PC-3 (cell line): ENCODE measurements at regions not wholly inside any gene's neighbourhood (a gene's known extent, or its start where the extent isn't known, plus 50 kb on each side); places are given as distances from the start of the nearest gene placed in this dataset.

Experiments
- ATAC-seq: fragments of 200-7000 bp; cut with Tn5 transposase; 2 replicates; pipeline ENCODE4 v1.9.1; 2020; ENCODE audit warnings: mild to moderate bottlenecking, moderate library complexity
- BruUV-seq: library from RNA; stranded (reverse); fragments of 400-500 nt; replicated peaks from 2 replicates; lab custom pipeline; 2021; lab: Mats Ljungman, UMichigan
- CTCF ChIA-PET: fragments of 300-600 bp; sonication (Branson Sonifier 250); formaldehyde crosslinking; loops from one replicate; lab custom pipeline; 2022; ENCODE audit warnings: antibody characterized with exemption; lab: Charles Lee
- POLR2A ChIA-PET: fragments of 300-600 bp; sonication (Branson Sonifier 250); formaldehyde crosslinking; loops from one replicate; lab custom pipeline; 2022; ENCODE audit warnings: antibody characterized with exemption; ENCODE audit not compliant: unreplicated experiment; lab: Charles Lee
- DNase-seq: peaks from one replicate; pipeline ENCODE4 v3.0.0-alpha.2; 2015
- H2AFZ ChIP-seq: fragments of 300-600 bp; sonication (generic); 2 replicates; pipeline ENCODE4 v1.6.0; 2016; ENCODE audit warnings: antibody characterized with exemption, low read length
- H3F3A ChIP-seq: fragments of 300-600 bp; sonication (generic); one replicate; pipeline ENCODE4 v1.6.0; 2017; ENCODE audit warnings: antibody characterized with exemption, low read length, control low read depth, mild to moderate bottlenecking; ENCODE audit not compliant: unreplicated experiment
- H3K27ac ChIP-seq: fragments of 300-600 bp; sonication (generic); 2 replicates; pipeline ENCODE4 v1.5.1; 2016; ENCODE audit warnings: mild to moderate bottlenecking, low read length
- H3K27me3 ChIP-seq: fragments of 300-600 bp; sonication (generic); 2 replicates; pipeline ENCODE4 v1.6.1; 2016; ENCODE audit warnings: low read length, mixed read lengths
- H3K36me3 ChIP-seq: fragments of 300-600 bp; sonication (generic); 2 replicates; pipeline ENCODE4 v1.6.1; 2016; ENCODE audit warnings: low read depth, mixed run types, low read length, mixed read lengths
- H3K4me1 ChIP-seq: fragments of 300-600 bp; sonication (generic); 2 replicates; pipeline ENCODE4 v1.5.1; 2016; ENCODE audit warnings: low read length; ENCODE audit not compliant: insufficient read depth
- H3K4me2 ChIP-seq: fragments of 300-600 bp; sonication (generic); 2 replicates; pipeline ENCODE4 v1.6.0; 2016; ENCODE audit warnings: low read length
- H3K4me3 ChIP-seq: fragments of 300-600 bp; sonication (generic); 2 replicates; pipeline ENCODE4 v1.5.1; 2016; ENCODE audit warnings: mild to moderate bottlenecking, low read length, mixed read lengths
- H3K79me2 ChIP-seq: fragments of 300-600 bp; sonication (generic); 2 replicates; pipeline ENCODE4 v1.6.1; 2017; ENCODE audit warnings: low read length, mixed read lengths
- H3K9ac ChIP-seq: fragments of 300-600 bp; sonication (generic); 2 replicates; pipeline ENCODE4 v1.6.0; 2016; ENCODE audit warnings: mild to moderate bottlenecking, low read length
- H3K9me2 ChIP-seq: fragments of 300-600 bp; sonication (generic); replicated peaks from 2 replicates; pipeline ENCODE4 v1.6.1; 2016; ENCODE audit warnings: mixed run types, low read length, mixed read lengths
- H3K9me3 ChIP-seq: fragments of 300-600 bp; sonication (generic); 2 replicates; pipeline ENCODE4 v1.6.1; 2016; ENCODE audit warnings: low read length, mixed read lengths
- H4K20me1 ChIP-seq: fragments of 300-600 bp; sonication (generic); 2 replicates; pipeline ENCODE4 v1.6.1; 2016; ENCODE audit warnings: low read length, mixed read lengths
- EZH2 ChIP-seq: fragments of 300-600 bp; sonication (generic); IDR thresholded peaks from one replicate; pipeline ENCODE4 v1.6.1; 2017; ENCODE audit warnings: antibody characterized with exemption, mild to moderate bottlenecking, low read length; ENCODE audit not compliant: unreplicated experiment
- EZH2phosphoT487 ChIP-seq: fragments of 300-600 bp; sonication (generic); IDR thresholded peaks from 2 replicates; pipeline ENCODE4 v1.6.1; 2018; ENCODE audit warnings: mild to moderate bottlenecking, antibody characterized with exemption, low read length, borderline replicate concordance
- intact Hi-C: fragments of 100-400 bp; cut with micrococcal nuclease; formaldehyde crosslinking; loops from 2 replicates; pipeline ENCODE4 v1.9.0; 2023
- TF ChIP-seq, protein P1 (sequence below): fragments of 300-600 bp; sonication (generic); conservative IDR thresholded peaks from 2 replicates; pipeline ENCODE4 v1.5.1; 2017; ENCODE audit warnings: antibody characterized with exemption, low read depth, mild to moderate bottlenecking, low read length

DNA sequence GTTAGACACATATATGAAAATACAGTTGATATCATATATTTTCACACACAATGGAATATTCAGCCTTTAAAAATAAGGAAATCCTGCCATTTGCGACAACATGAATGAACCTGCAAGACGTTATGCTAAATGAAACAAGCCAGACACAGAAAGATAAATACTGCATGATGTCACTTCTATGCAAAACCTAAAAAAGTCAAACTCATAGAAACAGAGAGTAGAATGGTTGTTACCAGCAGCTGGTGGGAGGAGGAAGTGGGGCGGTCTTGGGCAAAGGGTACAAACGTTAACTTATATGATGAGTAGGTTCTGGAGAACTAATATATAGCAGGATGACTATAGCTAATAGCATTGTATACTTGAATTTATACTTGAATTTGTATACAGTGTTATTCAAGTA lies 213.2 kb upstream of the NR2F2 start:
- no peak for DNase-seq
- TF ChIP-seq EZH2 (no peak), EZH2phosphoT487 (no peak)
- TF ChIP-seq, protein P1, sequence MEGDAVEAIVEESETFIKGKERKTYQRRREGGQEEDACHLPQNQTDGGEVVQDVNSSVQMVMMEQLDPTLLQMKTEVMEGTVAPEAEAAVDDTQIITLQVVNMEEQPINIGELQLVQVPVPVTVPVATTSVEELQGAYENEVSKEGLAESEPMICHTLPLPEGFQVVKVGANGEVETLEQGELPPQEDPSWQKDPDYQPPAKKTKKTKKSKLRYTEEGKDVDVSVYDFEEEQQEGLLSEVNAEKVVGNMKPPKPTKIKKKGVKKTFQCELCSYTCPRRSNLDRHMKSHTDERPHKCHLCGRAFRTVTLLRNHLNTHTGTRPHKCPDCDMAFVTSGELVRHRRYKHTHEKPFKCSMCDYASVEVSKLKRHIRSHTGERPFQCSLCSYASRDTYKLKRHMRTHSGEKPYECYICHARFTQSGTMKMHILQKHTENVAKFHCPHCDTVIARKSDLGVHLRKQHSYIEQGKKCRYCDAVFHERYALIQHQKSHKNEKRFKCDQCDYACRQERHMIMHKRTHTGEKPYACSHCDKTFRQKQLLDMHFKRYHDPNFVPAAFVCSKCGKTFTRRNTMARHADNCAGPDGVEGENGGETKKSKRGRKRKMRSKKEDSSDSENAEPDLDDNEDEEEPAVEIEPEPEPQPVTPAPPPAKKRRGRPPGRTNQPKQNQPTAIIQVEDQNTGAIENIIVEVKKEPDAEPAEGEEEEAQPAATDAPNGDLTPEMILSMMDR, result no peak

GRCh38 chr15:96119734-96120133 lies 210.8 kb upstream of the NR2F2 start:
- Histone ChIP-seq H3F3A (no peaks in the 10 kb centered on the region), H2AFZ (no peak overlapping the region), H3K9ac (no peak overlapping the region), H3K27ac (no peak overlapping the region), H3K9me2 (no peaks in the 10 kb centered on the region), H3K4me2 (no peak overlapping the region), H3K79me2 (no peaks in the 10 kb centered on the region), H4K20me1 (no peaks in the 10 kb centered on the region), H3K4me1 (peaks cover 19% of the 10 kb centered on the region), H3K9me3 (no peaks in the 10 kb centered on the region), H3K4me3 (no peak overlapping the region), H3K27me3 (no peaks in the 10 kb centered on the region), H3K36me3 (no peaks in the 10 kb centered on the region)
- intact Hi-C loops, result loop anchor here (5.0 kb wide), 1 partner anchor 208 kb away; no protein-coding TSS in a partner anchor
- no peak for DNase-seq
- ATAC-seq, result no peak
- ChIA-PET CTCF (no interaction called here), POLR2A (no interaction called here)
- TF ChIP-seq, protein P1, result no peak
- TF ChIP-seq EZH2 (no peak), EZH2phosphoT487 (no peak)
- no TSS peak for BruUV-seq

More for the DNA sequence above, 213.2 kb upstream of the NR2F2 start:
- Histone ChIP-seq H3K9me3 (no peaks in the 10 kb centered on the region), H3K4me2 (no peak overlapping the region), H3K27ac (no peak overlapping the region), H3K27me3 (no peaks in the 10 kb centered on the region), H3K36me3 (no peaks in the 10 kb centered on the region), H3K4me3 (no peak overlapping the region), H3K9me2 (no peaks in the 10 kb centered on the region), H3K9ac (no peak overlapping the region), H3K79me2 (no peaks in the 10 kb centered on the region), H3K4me1 (peaks cover 10% of the 10 kb centered on the region), H2AFZ (no peak overlapping the region), H3F3A (no peaks in the 10 kb centered on the region), H4K20me1 (no peaks in the 10 kb centered on the region)
- CTCF ChIA-PET, result no interaction called here
- BruUV-seq, result no TSS peak
- POLR2A ChIA-PET, result no interaction called here
- ATAC-seq, result no peak
- intact Hi-C loops, result no loop called here

- intact Hi-C loops, result loop anchor here (5.0 kb wide), 1 partner anchor 206 kb away; no protein-coding TSS in a partner anchor
- ChIA-PET POLR2A (no interaction called here), CTCF (no interaction called here)
- no peak overlapping the region for H2AFZ ChIP-seq
- no peaks in the 10 kb centered on the region for H3K79me2 ChIP-seq
- H3K9ac ChIP-seq, result no peak overlapping the region
- no peaks in the 10 kb centered on the region for H3K36me3 ChIP-seq
- no peaks in the 10 kb centered on the region for H3K9me3 ChIP-seq
- DNase-seq (no peak), ATAC-seq (no peak)
- H3K4me3 ChIP-seq, result no peak overlapping the region
- no peak overlapping the region for H3K4me2 ChIP-seq
- peaks cover 26% of the 10 kb centered on the region for H3K4me1 ChIP-seq
- H3K27me3 ChIP-seq, result no peaks in the 10 kb centered on the region
- TF ChIP-seq EZH2, result no peak
- TF ChIP-seq EZH2phosphoT487, result no peak
- TF ChIP-seq, protein P1, result no peak
- H3K27ac ChIP-seq, result peak overlapping the region; percentile 57; the same call in 1 of the 2 replicates
- H3F3A ChIP-seq, result no peaks in the 10 kb centered on the region
- H4K20me1 ChIP-seq, result no peaks in the 10 kb centered on the region
- BruUV-seq, result no TSS peak
- no peaks in the 10 kb centered on the region for H3K9me2 ChIP-seq
Observed at GRCh38 chr15:96121086-96121920, 209.2 kb upstream of the NR2F2 start.
